Vagina (tissue), 2 donors: ENCODE measurements at regions not wholly inside any gene's neighbourhood (a gene's known extent, or its start where the extent isn't known, plus 50 kb on each side); places are given as distances from the start of the nearest gene placed in this dataset.
A peak's percentile ranks its signal among the peaks of the same experiment; 100 is the strongest.

Experiments
- DNase-seq, 2 donors: peaks; one replicate each; pipeline ENCODE4 v3.0.0-alpha.2; 2017; ENCODE audit errors: extremely low spot score in 2 of 2
- H3K27ac ChIP-seq: fragments of 200-600 bp; sonication (generic); one replicate; pipeline ENCODE4 v1.5.1; 2019
- H3K27me3 ChIP-seq: fragments of 200-600 bp; sonication (generic); one replicate; pipeline ENCODE4 v1.5.1; 2019
- H3K36me3 ChIP-seq, 2 donors: fragments of 200-600 bp; sonication (generic); one replicate each; pipeline ENCODE4 v1.5.1; 2017 to 2019
- H3K4me1 ChIP-seq: fragments of 200-600 bp; sonication (generic); one replicate; pipeline ENCODE4 v1.5.1; 2019
- H3K4me3 ChIP-seq, 2 donors: fragments of 200-600 bp; sonication (generic); 1 replicate in 1 of 2; 2 replicates in 1 of 2; pipeline ENCODE4 v1.5.1; 2016 to 2019
- H3K9me3 ChIP-seq: fragments of 200-600 bp; sonication (generic); one replicate; pipeline ENCODE4 v1.5.1; 2019
- CTCF ChIP-seq, 3 experiments: fragments of 450-650 bp in 2 of 3; fragments of 200-600 bp in 1 of 3; sonication (generic) in 1 of 3; IDR thresholded peaks; one replicate each; pipeline ENCODE4 v1.5.1; 2017 to 2019; ENCODE audit warnings: antibody characterized with exemption in 3 of 3, mild to moderate bottlenecking in 2 of 3, moderate library complexity in 2 of 3
- POLR2A ChIP-seq, 2 donors: fragments of 450-650 bp; IDR thresholded peaks; one replicate each; pipeline ENCODE4 v1.6.1; 2017; ENCODE audit warnings: antibody characterized with exemption in 2 of 2, mild to moderate bottlenecking in 2 of 2, moderate library complexity in 2 of 2
- POLR2AphosphoS5 ChIP-seq, 2 donors: sonication (generic); formaldehyde crosslinking; IDR thresholded peaks; one replicate each; pipeline ENCODE4 v1.9.0; 2017; ENCODE audit warnings: antibody characterized with exemption in 2 of 2, mild to moderate bottlenecking in 2 of 2, low read depth in 1 of 2; ENCODE audit not compliant: insufficient read depth in 1 of 2
- intact Hi-C: fragments of 100-400 bp; cut with DNase I; formaldehyde crosslinking; loops from one replicate; pipeline ENCODE4 v1.15.1; 2023

DNA sequence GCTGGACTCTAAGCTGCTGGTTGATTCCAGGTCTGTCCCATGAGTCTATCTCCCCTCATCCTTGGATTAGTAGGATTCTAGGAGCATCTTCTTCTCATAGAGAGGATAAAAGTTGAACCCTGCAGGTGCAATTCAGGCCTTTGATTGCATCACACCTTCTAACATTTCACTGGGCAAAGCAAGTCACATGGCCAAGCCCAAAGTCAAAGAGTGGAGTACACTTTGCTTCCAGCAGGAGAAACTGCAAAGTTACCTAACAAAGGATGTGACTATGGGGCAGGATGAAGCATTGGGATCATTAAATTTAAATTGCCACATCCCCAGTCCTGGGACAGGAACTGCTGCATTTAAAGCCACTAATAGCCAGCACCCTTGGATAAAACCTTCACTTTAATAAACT is 51.0 kb upstream of the EGFLAM start:
- intact Hi-C loops = no loop called here
- DNase-seq = no peak

DNA sequence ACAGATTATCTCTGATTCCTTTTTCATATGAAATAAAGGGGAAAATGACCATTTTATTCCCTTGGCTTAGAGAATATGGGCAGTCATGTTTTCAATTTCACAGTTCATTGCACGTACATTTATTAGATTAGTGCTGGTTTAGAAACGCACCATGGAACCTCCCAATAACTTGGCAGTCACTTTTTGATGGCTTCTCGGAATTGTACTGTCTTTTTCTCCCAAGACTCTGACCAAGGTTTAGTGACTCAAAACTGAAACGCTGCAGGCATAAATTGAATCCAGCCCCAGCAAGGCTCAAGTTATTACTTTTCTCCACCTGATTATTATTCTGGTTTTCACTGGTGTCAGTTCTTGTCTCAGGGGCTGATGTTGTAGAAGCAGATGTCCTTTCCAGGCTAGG is 55.6 kb upstream of the EGFLAM start:
- Histone ChIP-seq H3K4me3 (no peak overlapping the region), H3K4me1 (no peaks in the 10 kb centered on the region), H3K27me3 (no peaks in the 10 kb centered on the region), H3K36me3 (no peaks in the 10 kb centered on the region), H3K27ac (no peak overlapping the region), H3K9me3 (no peaks in the 10 kb centered on the region)
- TF ChIP-seq POLR2AphosphoS5 (IDR thresholded peaks at IDR 0.05; ENCODE audit: insufficient read depth in 1 of 2, low read depth in 1 of 2) (no peak), POLR2A (IDR thresholded peaks at IDR 0.05) (no peak)
- DNase-seq = no peak
- intact Hi-C loops = no loop called here

More for the DNA sequence above, 51.0 kb upstream of the EGFLAM start:
- TF ChIP-seq POLR2AphosphoS5 (IDR thresholded peaks at IDR 0.05; ENCODE audit: insufficient read depth in 1 of 2, low read depth in 1 of 2) = no peak
- TF ChIP-seq POLR2A (IDR thresholded peaks at IDR 0.05) = no peak
- no peak for TF ChIP-seq CTCF (IDR thresholded peaks at IDR 0.05)
- Histone ChIP-seq H3K27ac (no peak overlapping the region), H3K4me1 (no peaks in the 10 kb centered on the region), H3K9me3 (no peaks in the 10 kb centered on the region), H3K4me3 (no peak overlapping the region), H3K27me3 (no peaks in the 10 kb centered on the region), H3K36me3 (no peaks in the 10 kb centered on the region)

GRCh38 chr5:38200872-38201557 is 57.3 kb upstream of the EGFLAM start:
- H3K36me3 ChIP-seq = no peaks in the 10 kb centered on the region
- no peaks in the 10 kb centered on the region for H3K27me3 ChIP-seq
- TF ChIP-seq POLR2AphosphoS5 (IDR thresholded peaks at IDR 0.05; ENCODE audit: insufficient read depth in 1 of 2, low read depth in 1 of 2) (no peak), CTCF (IDR thresholded peaks at IDR 0.05) (no peak), POLR2A (IDR thresholded peaks at IDR 0.05) (no peak)
- no peaks in the 10 kb centered on the region for H3K4me1 ChIP-seq
- H3K4me3 ChIP-seq = no peak overlapping the region
- no peak for DNase-seq
- intact Hi-C loops = no loop called here
- no peak overlapping the region for H3K27ac ChIP-seq
- H3K9me3 ChIP-seq = no peaks in the 10 kb centered on the region

GRCh38 chr5:38197118-38197517 is 61.2 kb upstream of the EGFLAM start:
- DNase-seq = no peak
- H3K36me3 ChIP-seq = no peaks in the 10 kb centered on the region
- no peak overlapping the region for H3K4me3 ChIP-seq
- no peaks in the 10 kb centered on the region for H3K9me3 ChIP-seq
- no peaks in the 10 kb centered on the region for H3K4me1 ChIP-seq
- intact Hi-C loops = loop anchor here (10.0 kb wide), 1 partner anchor 782 kb away; no protein-coding TSS in a partner anchor
- no peak overlapping the region for H3K27ac ChIP-seq
- TF ChIP-seq CTCF (IDR thresholded peaks at IDR 0.05) = no peak
- TF ChIP-seq POLR2A (IDR thresholded peaks at IDR 0.05) = no peak
- no peak for TF ChIP-seq POLR2AphosphoS5 (IDR thresholded peaks at IDR 0.05; ENCODE audit: insufficient read depth in 1 of 2, low read depth in 1 of 2)
- no peaks in the 10 kb centered on the region for H3K27me3 ChIP-seq

DNA sequence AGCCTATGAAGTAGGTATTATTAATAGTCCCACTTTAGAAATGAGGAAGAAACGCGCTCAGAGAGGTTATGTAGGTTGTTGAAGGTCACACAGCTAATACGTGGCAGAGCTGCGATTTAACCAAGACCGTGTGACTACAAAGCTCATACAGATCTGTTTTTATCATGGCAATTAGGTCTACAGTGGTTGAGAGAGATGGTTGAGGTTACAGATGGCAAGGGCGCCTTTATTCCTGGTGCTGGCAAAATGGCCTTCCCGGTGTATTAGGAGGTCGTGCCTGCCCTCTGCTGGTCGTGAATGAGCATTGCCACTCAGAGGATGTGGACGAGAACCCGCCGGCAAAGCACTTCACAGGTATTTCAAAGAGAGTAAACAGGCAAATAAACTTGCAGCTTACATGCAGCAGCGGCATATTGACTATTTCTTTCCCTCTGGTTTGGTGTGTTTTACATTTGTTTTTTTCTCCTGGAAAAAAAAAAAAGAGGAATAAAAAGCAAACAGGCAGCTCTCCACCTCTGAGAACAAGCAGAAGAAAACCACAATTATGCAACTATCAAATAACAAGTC is 65.3 kb upstream of the EGFLAM start:
- no peak for DNase-seq
- no peak overlapping the region for H3K4me3 ChIP-seq
- no peaks in the 10 kb centered on the region for H3K27me3 ChIP-seq
- H3K9me3 ChIP-seq = no peaks in the 10 kb centered on the region
- H3K36me3 ChIP-seq = no peaks in the 10 kb centered on the region
- TF ChIP-seq CTCF (IDR thresholded peaks at IDR 0.05) = peak; percentile 79 to 86 (median 83)
- no peak for TF ChIP-seq POLR2AphosphoS5 (IDR thresholded peaks at IDR 0.05; ENCODE audit: insufficient read depth in 1 of 2, low read depth in 1 of 2)
- H3K4me1 ChIP-seq = no peaks in the 10 kb centered on the region
- intact Hi-C loops = loop anchor here (5.0 to 10.0 kb wide), 2 partner anchors 356 to 778 kb away; no protein-coding TSS in a partner anchor
- H3K27ac ChIP-seq = no peak overlapping the region
